ENCODE measurements at regions not wholly inside any gene's neighbourhood (a gene's known extent, or its start where the extent isn't known, plus 50 kb on each side); places are given as distances from the start of the nearest gene placed in this dataset.

DNA sequence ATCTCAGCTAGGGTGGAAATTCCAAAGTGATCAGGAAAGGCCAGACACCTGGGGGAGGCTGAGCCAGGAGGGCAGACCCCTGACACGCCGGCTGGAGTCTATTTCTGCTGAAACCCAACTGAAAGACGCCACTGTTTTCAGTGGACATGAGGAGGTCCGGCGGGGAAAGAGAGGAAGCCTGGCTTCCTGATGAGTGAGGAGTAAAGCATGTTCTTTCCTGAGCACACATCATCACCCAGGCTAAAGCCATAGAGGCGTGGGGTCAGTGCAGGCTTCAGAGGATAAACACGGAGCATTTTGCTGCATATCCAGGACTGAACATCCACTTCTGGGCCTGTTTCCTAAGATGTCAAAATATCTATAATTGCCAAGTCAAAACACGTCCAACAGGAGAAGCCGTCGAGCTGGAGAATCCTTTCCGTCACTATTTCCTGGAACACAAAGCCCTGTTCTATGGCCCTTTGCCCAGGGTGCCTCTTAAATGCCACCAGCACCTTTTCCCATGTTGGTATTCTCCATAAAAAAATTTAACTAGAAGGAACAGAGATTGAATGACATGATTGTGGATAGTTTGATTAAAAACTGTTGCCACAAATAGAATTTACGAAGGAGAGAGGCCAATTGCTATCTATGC lies 597.9 kb upstream of the ADAMTS16 start:
- no peak overlapping the region for H3K4me3 Mint-ChIP-seq
- TF ChIP-seq, protein P1, sequence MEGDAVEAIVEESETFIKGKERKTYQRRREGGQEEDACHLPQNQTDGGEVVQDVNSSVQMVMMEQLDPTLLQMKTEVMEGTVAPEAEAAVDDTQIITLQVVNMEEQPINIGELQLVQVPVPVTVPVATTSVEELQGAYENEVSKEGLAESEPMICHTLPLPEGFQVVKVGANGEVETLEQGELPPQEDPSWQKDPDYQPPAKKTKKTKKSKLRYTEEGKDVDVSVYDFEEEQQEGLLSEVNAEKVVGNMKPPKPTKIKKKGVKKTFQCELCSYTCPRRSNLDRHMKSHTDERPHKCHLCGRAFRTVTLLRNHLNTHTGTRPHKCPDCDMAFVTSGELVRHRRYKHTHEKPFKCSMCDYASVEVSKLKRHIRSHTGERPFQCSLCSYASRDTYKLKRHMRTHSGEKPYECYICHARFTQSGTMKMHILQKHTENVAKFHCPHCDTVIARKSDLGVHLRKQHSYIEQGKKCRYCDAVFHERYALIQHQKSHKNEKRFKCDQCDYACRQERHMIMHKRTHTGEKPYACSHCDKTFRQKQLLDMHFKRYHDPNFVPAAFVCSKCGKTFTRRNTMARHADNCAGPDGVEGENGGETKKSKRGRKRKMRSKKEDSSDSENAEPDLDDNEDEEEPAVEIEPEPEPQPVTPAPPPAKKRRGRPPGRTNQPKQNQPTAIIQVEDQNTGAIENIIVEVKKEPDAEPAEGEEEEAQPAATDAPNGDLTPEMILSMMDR (IDR thresholded peaks at IDR 0.05) = no peak
- ATAC-seq (ENCODE audit: low read depth) (no peak), DNase-seq (no peak)
- H3K27ac Mint-ChIP-seq = no peak overlapping the region
- H3K4me1 Mint-ChIP-seq = no peaks in the 10 kb centered on the region
- CTCF ChIA-PET = no interaction called here
- H3K36me3 Mint-ChIP-seq (ENCODE audit: low read depth) = no peaks in the 10 kb centered on the region
- POLR2A ChIA-PET = no interaction called here
- no peaks in the 10 kb centered on the region for H3K27me3 Mint-ChIP-seq
- H3K9me3 Mint-ChIP-seq = peaks cover 4% of the 10 kb centered on the region
- intact Hi-C loops (cut with micrococcal nuclease) = no loop called here

DNA sequence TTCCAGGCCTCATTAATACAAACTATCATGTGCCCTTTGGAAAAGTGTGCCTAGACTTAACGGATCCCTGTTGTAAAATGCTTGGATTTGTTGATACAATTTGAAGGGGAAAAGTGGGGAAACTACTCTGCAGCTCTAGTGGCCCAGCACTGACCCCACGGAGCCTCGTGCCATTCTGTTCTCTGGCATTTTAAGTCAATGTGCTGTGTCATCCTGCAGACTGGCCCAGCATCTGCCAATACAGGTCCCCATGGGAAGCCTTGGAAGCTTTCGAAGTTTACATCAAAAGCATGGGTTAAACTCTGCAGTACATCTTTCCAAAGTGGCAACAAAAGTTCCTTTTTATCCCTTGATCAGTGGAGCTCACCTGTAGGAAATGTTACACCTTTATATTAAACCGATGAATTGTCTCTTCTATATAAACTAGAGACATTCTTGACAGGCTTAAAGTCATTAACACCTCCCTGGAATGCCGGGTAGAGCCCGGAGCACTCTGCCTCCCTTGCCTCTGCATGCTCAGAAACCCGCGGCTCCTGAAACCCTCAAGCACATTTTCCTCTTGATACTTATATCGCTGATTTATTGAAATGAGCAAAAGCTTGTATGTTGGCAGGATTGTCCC lies 596.0 kb upstream of the ADAMTS16 start:
- H3K36me3 Mint-ChIP-seq (ENCODE audit: low read depth) = no peaks in the 10 kb centered on the region
- DNase-seq (no peak), ATAC-seq (ENCODE audit: low read depth) (no peak)
- H3K27me3 Mint-ChIP-seq = no peaks in the 10 kb centered on the region
- TF ChIP-seq, protein P1 (IDR thresholded peaks at IDR 0.05) = no peak
- intact Hi-C loops (cut with micrococcal nuclease) = no loop called here
- H3K4me1 Mint-ChIP-seq = no peaks in the 10 kb centered on the region
- ChIA-PET CTCF (no interaction called here), POLR2A (no interaction called here)
- no peak overlapping the region for H3K4me3 Mint-ChIP-seq
- peaks cover 4% of the 10 kb centered on the region for H3K9me3 Mint-ChIP-seq
- no peak overlapping the region for H3K27ac Mint-ChIP-seq

DNA sequence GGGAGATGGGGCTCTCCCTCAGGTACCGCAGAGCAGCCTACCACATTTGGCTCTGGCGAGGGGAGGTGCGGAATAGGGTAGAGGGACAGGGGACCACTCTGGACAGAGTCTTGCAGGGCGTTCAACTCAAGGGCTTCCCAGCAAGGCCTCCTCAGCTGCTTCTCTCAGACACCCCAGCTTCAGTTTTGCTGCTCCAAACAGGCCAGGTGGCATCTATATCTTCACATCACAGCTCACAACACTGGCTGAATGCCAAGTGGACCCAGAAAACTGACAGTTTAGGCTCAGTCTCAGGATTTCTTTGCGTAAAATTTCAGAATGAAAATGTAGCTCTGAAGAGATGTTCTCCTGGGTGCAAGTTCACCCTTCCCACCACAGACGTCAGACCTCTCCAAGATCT lies 592.6 kb upstream of the ADAMTS16 start:
- H3K27me3 Mint-ChIP-seq = no peaks in the 10 kb centered on the region
- no peak overlapping the region for H3K4me3 Mint-ChIP-seq
- ATAC-seq (ENCODE audit: low read depth) = no peak
- no peak for DNase-seq
- no peaks in the 10 kb centered on the region for H3K4me1 Mint-ChIP-seq
- H3K27ac Mint-ChIP-seq = no peak overlapping the region
- H3K9me3 Mint-ChIP-seq = peaks cover 4% of the 10 kb centered on the region
- ChIA-PET CTCF (no interaction called here), POLR2A (no interaction called here)
- TF ChIP-seq, protein P1 (IDR thresholded peaks at IDR 0.05) = no peak
- no peaks in the 10 kb centered on the region for H3K36me3 Mint-ChIP-seq (ENCODE audit: low read depth)
- intact Hi-C loops (cut with micrococcal nuclease) = no loop called here

DNA sequence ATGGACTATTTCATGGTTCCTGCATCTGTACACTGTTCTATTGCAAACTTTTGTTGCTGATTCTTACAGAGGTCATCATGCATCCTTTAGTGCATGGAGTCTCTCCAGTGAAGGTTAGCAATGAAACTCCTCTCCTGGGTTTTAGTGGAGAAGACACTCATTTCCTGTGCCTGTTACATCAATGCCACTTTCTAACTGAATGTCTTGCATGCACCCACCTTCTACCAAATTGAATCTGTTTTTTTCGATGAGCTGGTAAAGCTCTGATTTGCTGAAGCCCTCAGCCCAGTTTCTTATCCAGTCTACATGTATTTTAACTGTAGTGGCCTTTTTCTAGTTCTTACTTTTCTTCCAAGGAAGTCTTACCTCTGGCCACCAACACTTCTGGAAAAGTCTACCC lies 591.8 kb upstream of the ADAMTS16 start:
- H3K27ac Mint-ChIP-seq = no peak overlapping the region
- TF ChIP-seq, protein P1 (IDR thresholded peaks at IDR 0.05) = no peak
- ChIA-PET POLR2A (no interaction called here), CTCF (no interaction called here)
- no peak for DNase-seq
- no peak overlapping the region for H3K4me3 Mint-ChIP-seq
- H3K27me3 Mint-ChIP-seq = no peaks in the 10 kb centered on the region
- no peaks in the 10 kb centered on the region for H3K4me1 Mint-ChIP-seq
- intact Hi-C loops (cut with micrococcal nuclease) = no loop called here
- H3K36me3 Mint-ChIP-seq (ENCODE audit: low read depth) = no peaks in the 10 kb centered on the region
- peaks cover 2% of the 10 kb centered on the region for H3K9me3 Mint-ChIP-seq
- ATAC-seq (ENCODE audit: low read depth) = no peak

DNA sequence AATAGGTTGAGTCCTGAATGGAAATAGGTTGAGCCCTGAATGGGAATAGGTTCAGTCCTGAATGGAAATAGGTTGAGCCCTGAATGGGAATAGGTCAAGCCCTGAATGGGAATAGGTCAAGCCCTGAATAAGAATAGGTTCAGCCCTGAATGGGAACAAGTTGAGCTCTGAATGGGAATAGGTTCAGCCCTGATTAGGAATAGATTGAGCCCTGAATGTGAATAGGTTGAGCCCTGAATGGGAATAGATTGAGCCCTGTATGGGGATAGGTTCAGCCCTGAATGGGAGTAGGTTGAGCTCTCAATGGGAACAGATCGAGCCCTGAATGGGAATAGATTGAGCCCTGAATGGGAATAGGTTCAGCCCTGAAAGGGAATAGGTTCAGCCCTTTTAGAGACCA lies 590.8 kb upstream of the ADAMTS16 start:
- ChIA-PET CTCF (no interaction called here), POLR2A (no interaction called here)
- no peak for ATAC-seq (ENCODE audit: low read depth)
- peaks cover 2% of the 10 kb centered on the region for H3K9me3 Mint-ChIP-seq
- no peak overlapping the region for H3K4me3 Mint-ChIP-seq
- no peaks in the 10 kb centered on the region for H3K27me3 Mint-ChIP-seq
- intact Hi-C loops (cut with micrococcal nuclease) = no loop called here
- no peaks in the 10 kb centered on the region for H3K4me1 Mint-ChIP-seq
- H3K36me3 Mint-ChIP-seq (ENCODE audit: low read depth) = no peaks in the 10 kb centered on the region
- TF ChIP-seq, protein P1 (IDR thresholded peaks at IDR 0.05) = no peak
- DNase-seq = no peak
- H3K27ac Mint-ChIP-seq = no peak overlapping the region

Data from activated B cell treated with CpG ODN at 0.5 μM for 24 hours (primary cell).